OCI-LY3 (cell line): ENCODE measurements at regions not wholly inside any gene's neighbourhood (a gene's known extent, or its start where the extent isn't known, plus 50 kb on each side); places are given as distances from the start of the nearest gene placed in this dataset.

Experiments used
- CTCF ChIP-seq: fragments of 200-600, 300-600 bp; sonication (generic); IDR thresholded peaks from 2 replicates; pipeline ENCODE4 v1.5.1; 2014; ENCODE audit warnings: antibody characterized with exemption, low read length, low read depth
- EZH2phosphoT487 ChIP-seq: fragments of 200-600 bp; shearing (Covaris generic); IDR thresholded peaks from 2 replicates; pipeline ENCODE4 v1.6.1; 2018; ENCODE audit warnings: antibody characterized with exemption, mixed run types, low read depth

- TF ChIP-seq CTCF: no peak
- TF ChIP-seq EZH2phosphoT487: no peak
Measured at GRCh38 chr22:48563966-48564330, 1263.7 kb downstream of the BRD1 start.
